HL-60 (cell line): ENCODE measurements at regions not wholly inside any gene's neighbourhood (a gene's known extent, or its start where the extent isn't known, plus 50 kb on each side); places are given as distances from the start of the nearest gene placed in this dataset.
"Not testable (repeated sequence)": the region's sequence is repeated elsewhere in the genome, so short reads cannot be mapped to it uniquely, and the experiment has no call there.

Source experiments
- DNase-seq, 2 experiments: peaks; one replicate each; pipeline ENCODE4 v3.0.0-alpha.2; 2010 to 2020; ENCODE audit warnings: low read depth in 1 of 2, low spot score in 1 of 2
- H3K27ac ChIP-seq: fragments of 250-450 bp; sonication (Bioruptor Pico); replicated peaks from 2 replicates; pipeline ENCODE4 v1.5.1; 2020; ENCODE audit warnings: mild to moderate bottlenecking, moderate library complexity
- H3K27me3 ChIP-seq: fragments of 250-450 bp; sonication (Bioruptor Pico); 2 replicates; pipeline ENCODE4 v1.5.1; 2021; ENCODE audit warnings: mild to moderate bottlenecking, moderate library complexity; ENCODE audit not compliant: insufficient read depth, poor library complexity, severe bottlenecking
- H3K4me3 ChIP-seq: replicated peaks from 2 replicates; pipeline ENCODE4 v1.5.1; 2011; ENCODE audit warnings: mild to moderate bottlenecking, control low read depth, low read length; ENCODE audit not compliant: insufficient read depth
- CTCF ChIP-seq: IDR thresholded peaks from one replicate; pipeline ENCODE4 v1.5.1; 2011; ENCODE audit warnings: low read length, control low read depth, inconsistent platforms; ENCODE audit not compliant: insufficient read depth
- GABPA ChIP-seq: IDR thresholded peaks from 2 replicates; pipeline ENCODE4 v1.6.1; 2012; ENCODE audit warnings: low read depth
- POLR2AphosphoS5 ChIP-seq: IDR thresholded peaks from 2 replicates; pipeline ENCODE4 v1.6.1; 2012; ENCODE audit warnings: low read depth
- REST ChIP-seq: IDR thresholded peaks from 2 replicates; pipeline ENCODE4 v1.6.1; 2012; ENCODE audit warnings: low read depth; ENCODE audit not compliant: insufficient replicate concordance
- SPI1 ChIP-seq: IDR thresholded peaks from 2 replicates; pipeline ENCODE4 v1.6.1; 2012; ENCODE audit warnings: low read depth, mild to moderate bottlenecking, borderline replicate concordance

- DNase-seq: peak in 1 of 2 experiments; percentile 15
- not testable (repeated sequence) for H3K27me3 ChIP-seq
- TF ChIP-seq SPI1: peak; percentile 82
Measured at GRCh38 chrX:18030656-18031055, 169.6 kb upstream of the RAI2 start.

GRCh38 chrX:18026166-18026565, 165.1 kb upstream of the RAI2 start:
- no peak overlapping the region for H3K4me3 ChIP-seq
- no peaks in the 10 kb centered on the region for H3K27me3 ChIP-seq
- H3K27ac ChIP-seq: no peak overlapping the region
- TF ChIP-seq POLR2AphosphoS5 (no peak), GABPA (no peak), REST (no peak), SPI1 (no peak), CTCF (no peak)
- DNase-seq: no peak

More at GRCh38 chrX:18030656-18031055, 169.6 kb upstream of the RAI2 start:
- H3K4me3 ChIP-seq, H3K27ac ChIP-seq: not testable (repeated sequence)

GRCh38 chrX:18017411-18017810, 156.3 kb upstream of the RAI2 start:
- no peak for TF ChIP-seq CTCF
- TF ChIP-seq POLR2AphosphoS5: no peak
- TF ChIP-seq REST: no peak
- TF ChIP-seq GABPA: no peak
- no peak for TF ChIP-seq SPI1
- DNase-seq: no peak
- H3K27ac ChIP-seq: no peak overlapping the region
- H3K4me3 ChIP-seq: no peak overlapping the region
- no peaks in the 10 kb centered on the region for H3K27me3 ChIP-seq

GRCh38 chrX:18016941-18017340, 155.8 kb upstream of the RAI2 start:
- no peak for DNase-seq

More at GRCh38 chrX:18016941-18017340, 155.8 kb upstream of the RAI2 start:
- Histone ChIP-seq H3K27ac (no peak overlapping the region), H3K4me3 (no peak overlapping the region), H3K27me3 (no peaks in the 10 kb centered on the region)
- TF ChIP-seq POLR2AphosphoS5: no peak
- TF ChIP-seq GABPA: no peak
- no peak for TF ChIP-seq SPI1
- TF ChIP-seq REST: no peak
- no peak for TF ChIP-seq CTCF
